ENCODE measurements at regions not wholly inside any gene's neighbourhood (a gene's known extent, or its start where the extent isn't known, plus 50 kb on each side); places are given as distances from the start of the nearest gene placed in this dataset.

- TF ChIP-seq EZH2 (IDR thresholded peaks at IDR 0.05) (no peak), POLR2AphosphoS5 (IDR thresholded peaks at IDR 0.05; ENCODE audit: borderline replicate concordance, low read depth, low read length) (no peak), FOXP2 (optimal IDR thresholded peaks at IDR 0.05; ENCODE audit: control extremely low read depth, extremely low read length, insufficient read depth) (no peak)
Measured at GRCh38 chr9:7901621-7902020, 102.0 kb upstream of the DMAC1 start.
